SKM-1 treated with dmso at 0.1 percent for 144 hours (cell line): ENCODE measurements at regions not wholly inside any gene's neighbourhood (a gene's known extent, or its start where the extent isn't known, plus 50 kb on each side); places are given as distances from the start of the nearest gene placed in this dataset.
A peak's percentile ranks its signal among the peaks of the same experiment; 100 is the strongest.

Experiments
- DNase-seq: peaks from one replicate; lab custom pipeline; 2025; ENCODE audit not compliant: unreplicated experiment; lab: John Stamatoyannopoulos, UW

GRCh38 chr10:81008726-81009125, 471.0 kb downstream of the SH2D4B start:
- no peak for DNase-seq

GRCh38 chr10:81009296-81009695, 471.6 kb downstream of the SH2D4B start:
- no peak for DNase-seq

GRCh38 chr10:81013771-81014170, 476.1 kb downstream of the SH2D4B start:
- DNase-seq = peak; percentile 77

- DNase-seq = peak; percentile 75
These were observed 481.6 kb downstream of the SH2D4B start for GRCh38 chr10:81019029-81019890.

GRCh38 chr10:81021428-81022129, 483.9 kb downstream of the SH2D4B start:
- peak; percentile 84 for DNase-seq

GRCh38 chr10:81026591-81026990, 488.9 kb downstream of the SH2D4B start:
- DNase-seq = no peak

GRCh38 chr10:81027223-81027622, 489.5 kb downstream of the SH2D4B start:
- DNase-seq = no peak

- DNase-seq = no peak
These were observed 490.0 kb downstream of the SH2D4B start for GRCh38 chr10:81027706-81028105.

GRCh38 chr10:81031774-81032173, 494.1 kb downstream of the SH2D4B start:
- no peak for DNase-seq

- DNase-seq = no peak
These were observed 496.7 kb downstream of the SH2D4B start for GRCh38 chr10:81034383-81034782.

GRCh38 chr10:81036257-81036656, 498.6 kb downstream of the SH2D4B start:
- no peak for DNase-seq

GRCh38 chr10:81040031-81040430, 502.3 kb downstream of the SH2D4B start:
- DNase-seq = no peak

- peak; percentile 14 for DNase-seq
These were observed 503.2 kb downstream of the SH2D4B start for GRCh38 chr10:81040940-81041339.

GRCh38 chr10:81042647-81043046, 504.9 kb downstream of the SH2D4B start:
- no peak for DNase-seq

GRCh38 chr10:81065474-81065873, 527.8 kb downstream of the SH2D4B start:
- DNase-seq = peak; percentile 59

- DNase-seq = no peak
These were observed 530.8 kb downstream of the SH2D4B start for GRCh38 chr10:81068460-81068859.

- no peak for DNase-seq
These were observed 533.5 kb downstream of the SH2D4B start for GRCh38 chr10:81071087-81071796.

- no peak for DNase-seq
These were observed 535.5 kb downstream of the SH2D4B start for GRCh38 chr10:81073155-81073554.

- DNase-seq = no peak
These were observed 544.4 kb downstream of the SH2D4B start for GRCh38 chr10:81081887-81082620.

GRCh38 chr10:81082621-81083376, 545.1 kb downstream of the SH2D4B start:
- no peak for DNase-seq
